Left ventricle myocardium inferior (tissue), 1 donor: ENCODE measurements at regions not wholly inside any gene's neighbourhood (a gene's known extent, or its start where the extent isn't known, plus 50 kb on each side); places are given as distances from the start of the nearest gene placed in this dataset.

Source experiments
- DNase-seq: peaks from one replicate; pipeline ENCODE4 v3.0.0-alpha.2; 2020
- H3K27ac ChIP-seq: fragments of 200-600 bp; replicated peaks from 2 replicates; pipeline ENCODE4 v1.8.0; 2021
- H3K27me3 ChIP-seq: fragments of 200-600 bp; 2 replicates; pipeline ENCODE4 v1.8.0; 2021; ENCODE audit warnings: low read depth
- H3K36me3 ChIP-seq: fragments of 200-600 bp; 2 replicates; pipeline ENCODE4 v1.8.0; 2021
- H3K4me1 ChIP-seq: fragments of 200-600 bp; 2 replicates; pipeline ENCODE4 v1.8.0; 2021
- H3K4me3 ChIP-seq: fragments of 200-600 bp; 2 replicates; pipeline ENCODE4 v1.8.0; 2021; ENCODE audit warnings: mild to moderate bottlenecking, moderate library complexity
- H3K9me3 ChIP-seq: fragments of 200-600 bp; replicated peaks from 2 replicates; pipeline ENCODE4 v1.8.0; 2021
- intact Hi-C: fragments of 100-400 bp; cut with micrococcal nuclease; formaldehyde crosslinking; loops from one replicate; pipeline ENCODE4 v1.11.0; 2022
- TF ChIP-seq, protein P1 (sequence below): fragments of 200-600 bp; IDR thresholded peaks from 2 replicates; pipeline ENCODE4 v1.8.0; 2021; ENCODE audit warnings: antibody characterized with exemption, mild to moderate bottlenecking, borderline replicate concordance
- donor health status: DM: no; HTN: yes; CAD: no; lungs with severe emphysema.

DNA sequence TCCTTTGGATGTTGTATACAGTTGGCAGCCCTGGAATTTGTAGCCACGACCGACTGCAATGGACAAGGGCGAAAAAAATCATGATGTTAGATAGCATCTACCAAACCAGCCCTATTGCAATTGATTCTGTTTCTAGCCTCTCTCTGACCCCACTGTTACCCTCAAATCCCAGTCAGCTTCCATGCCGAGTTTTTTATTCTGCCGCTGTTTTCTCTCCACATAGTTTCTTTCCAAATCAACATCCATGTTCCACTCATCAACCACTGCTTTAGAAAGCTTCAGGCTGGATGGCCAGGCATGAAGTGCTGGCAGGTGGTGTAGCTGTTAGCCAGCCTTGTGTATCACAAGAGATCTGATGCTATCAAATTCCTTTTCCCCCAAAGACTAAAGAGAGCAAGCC lies 272.8 kb downstream of the FIGN start:
- H3K9me3 ChIP-seq = no peaks in the 10 kb centered on the region
- peaks cover 20% of the 10 kb centered on the region for H3K4me1 ChIP-seq
- no peak for DNase-seq
- no peak overlapping the region for H3K4me3 ChIP-seq
- no peaks in the 10 kb centered on the region for H3K27me3 ChIP-seq
- TF ChIP-seq, protein P1, sequence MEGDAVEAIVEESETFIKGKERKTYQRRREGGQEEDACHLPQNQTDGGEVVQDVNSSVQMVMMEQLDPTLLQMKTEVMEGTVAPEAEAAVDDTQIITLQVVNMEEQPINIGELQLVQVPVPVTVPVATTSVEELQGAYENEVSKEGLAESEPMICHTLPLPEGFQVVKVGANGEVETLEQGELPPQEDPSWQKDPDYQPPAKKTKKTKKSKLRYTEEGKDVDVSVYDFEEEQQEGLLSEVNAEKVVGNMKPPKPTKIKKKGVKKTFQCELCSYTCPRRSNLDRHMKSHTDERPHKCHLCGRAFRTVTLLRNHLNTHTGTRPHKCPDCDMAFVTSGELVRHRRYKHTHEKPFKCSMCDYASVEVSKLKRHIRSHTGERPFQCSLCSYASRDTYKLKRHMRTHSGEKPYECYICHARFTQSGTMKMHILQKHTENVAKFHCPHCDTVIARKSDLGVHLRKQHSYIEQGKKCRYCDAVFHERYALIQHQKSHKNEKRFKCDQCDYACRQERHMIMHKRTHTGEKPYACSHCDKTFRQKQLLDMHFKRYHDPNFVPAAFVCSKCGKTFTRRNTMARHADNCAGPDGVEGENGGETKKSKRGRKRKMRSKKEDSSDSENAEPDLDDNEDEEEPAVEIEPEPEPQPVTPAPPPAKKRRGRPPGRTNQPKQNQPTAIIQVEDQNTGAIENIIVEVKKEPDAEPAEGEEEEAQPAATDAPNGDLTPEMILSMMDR = no peak
- intact Hi-C loops = no loop called here
- H3K27ac ChIP-seq = no peak overlapping the region
- no peaks in the 10 kb centered on the region for H3K36me3 ChIP-seq

DNA sequence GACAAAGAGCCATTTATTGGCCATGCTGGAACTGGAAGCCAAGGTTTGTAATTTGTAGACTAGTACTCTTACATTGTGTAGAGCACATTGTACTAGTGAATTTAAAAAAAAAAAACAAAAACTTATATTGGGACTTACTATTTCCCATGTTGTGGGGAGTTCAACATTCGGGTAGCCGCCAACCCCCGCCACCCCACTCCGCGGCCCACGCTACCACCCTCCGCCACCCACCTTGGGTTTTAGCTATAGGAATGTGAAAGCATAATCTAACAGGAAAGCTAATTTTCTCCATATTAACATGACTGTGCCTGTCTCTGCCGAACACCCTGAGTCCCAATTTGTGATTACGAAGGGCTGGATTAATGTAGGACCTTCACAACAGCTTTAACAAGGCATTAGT lies 275.8 kb downstream of the FIGN start:
- Histone ChIP-seq H3K9me3 (no peaks in the 10 kb centered on the region), H3K27ac (no peak overlapping the region), H3K27me3 (no peaks in the 10 kb centered on the region), H3K36me3 (no peaks in the 10 kb centered on the region), H3K4me1 (no peaks in the 10 kb centered on the region), H3K4me3 (no peak overlapping the region)
- intact Hi-C loops = no loop called here
- no peak for DNase-seq
- TF ChIP-seq, protein P1 = no peak

DNA sequence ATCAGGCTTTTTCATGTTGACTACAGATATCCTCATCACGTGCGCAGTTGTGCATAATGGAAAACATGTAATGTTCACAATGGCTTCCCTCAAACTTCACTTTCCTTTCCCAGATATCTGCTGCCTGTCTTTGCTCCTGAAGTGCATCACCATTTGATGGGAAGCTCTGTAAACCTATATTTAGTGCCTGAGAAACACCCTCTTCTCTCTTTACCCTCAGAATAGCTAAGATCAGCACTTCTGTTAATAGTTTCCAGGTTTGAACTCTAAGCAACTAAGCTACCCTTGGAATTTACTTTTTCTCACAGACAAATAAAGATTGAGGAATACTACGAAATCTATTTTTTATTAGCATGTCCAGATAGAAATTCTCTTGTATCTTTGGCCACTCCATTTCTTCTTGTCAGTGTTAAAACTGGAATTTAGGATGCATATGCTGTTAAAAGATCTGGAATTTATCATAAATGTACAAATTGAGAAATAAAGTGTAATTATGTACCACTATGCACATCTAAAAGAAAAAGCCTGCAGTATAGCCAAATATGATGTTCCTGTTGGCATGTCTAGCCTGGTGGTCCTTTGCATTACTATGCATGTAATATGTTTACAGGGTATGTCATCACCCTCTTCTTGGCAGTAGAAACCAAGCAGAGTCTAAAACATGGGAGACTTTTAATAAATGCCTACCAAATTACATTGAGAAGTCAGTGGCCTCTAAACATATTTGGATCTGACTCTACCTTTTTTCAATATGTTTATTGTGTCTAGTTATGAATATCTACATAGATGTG lies 278.7 kb downstream of the FIGN start:
- Histone ChIP-seq H3K4me1 (no peaks in the 10 kb centered on the region), H3K27me3 (no peaks in the 10 kb centered on the region), H3K27ac (no peak overlapping the region), H3K9me3 (no peaks in the 10 kb centered on the region), H3K4me3 (no peak overlapping the region), H3K36me3 (no peaks in the 10 kb centered on the region)
- intact Hi-C loops = no loop called here
- TF ChIP-seq, protein P1 = no peak
- DNase-seq = no peak

DNA sequence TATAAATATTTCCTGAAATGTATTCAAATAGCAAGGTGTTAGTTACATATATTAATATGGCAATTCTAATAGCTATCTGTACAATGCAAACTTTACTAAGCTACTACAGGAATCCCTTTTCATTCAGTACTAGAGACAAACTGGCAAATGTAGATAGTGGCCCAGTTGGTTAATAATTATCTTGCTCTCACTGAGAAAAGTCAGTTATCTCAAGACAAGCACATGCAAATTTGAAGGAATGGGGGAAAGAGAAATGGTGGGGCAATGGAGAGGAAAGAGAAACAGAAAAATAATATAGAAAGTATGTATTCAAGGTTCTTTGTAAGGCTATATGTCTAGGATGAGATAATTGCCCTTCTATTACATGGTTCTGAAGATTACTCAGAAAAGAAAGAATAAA lies 280.0 kb downstream of the FIGN start:
- intact Hi-C loops = no loop called here
- Histone ChIP-seq H3K4me1 (no peaks in the 10 kb centered on the region), H3K36me3 (no peaks in the 10 kb centered on the region)

DNA sequence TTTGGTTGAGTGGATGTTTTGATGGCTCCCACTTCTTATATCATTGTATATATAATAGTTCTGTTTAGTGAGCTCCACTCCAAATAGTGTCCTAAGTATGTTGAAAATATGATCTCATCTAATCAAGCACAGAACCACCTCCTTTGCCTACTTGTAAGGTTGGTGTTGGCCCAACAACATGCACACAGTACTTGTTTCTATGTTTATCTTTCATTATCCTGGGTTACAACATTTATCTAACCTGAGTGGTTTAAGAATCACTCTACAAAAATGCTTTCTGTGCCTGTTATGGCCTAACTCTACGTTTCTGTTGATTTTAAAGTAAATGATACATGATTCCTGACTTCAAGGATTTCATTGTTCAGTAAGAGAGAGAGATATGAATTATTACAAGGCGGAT lies 281.9 kb downstream of the FIGN start:
- no peak for DNase-seq
- intact Hi-C loops = no loop called here

More for the DNA sequence above, 280.0 kb downstream of the FIGN start:
- Histone ChIP-seq H3K4me3 (no peak overlapping the region), H3K27me3 (no peaks in the 10 kb centered on the region), H3K27ac (no peak overlapping the region), H3K9me3 (no peaks in the 10 kb centered on the region)
- no peak for DNase-seq
- TF ChIP-seq, protein P1 = no peak

More for the DNA sequence above, 281.9 kb downstream of the FIGN start:
- no peak overlapping the region for H3K27ac ChIP-seq
- H3K4me3 ChIP-seq = no peak overlapping the region
- no peaks in the 10 kb centered on the region for H3K27me3 ChIP-seq
- TF ChIP-seq, protein P1 = no peak
- no peaks in the 10 kb centered on the region for H3K36me3 ChIP-seq
- no peaks in the 10 kb centered on the region for H3K4me1 ChIP-seq
- H3K9me3 ChIP-seq = no peaks in the 10 kb centered on the region
